Upper lobe of right lung (tissue), 1 donor: ENCODE measurements at regions not wholly inside any gene's neighbourhood (a gene's known extent, or its start where the extent isn't known, plus 50 kb on each side); places are given as distances from the start of the nearest gene placed in this dataset.

ENCODE experiments used
- ATAC-seq: fragments of 200-7000 bp; cut with Tn5 transposase; one replicate; pipeline ENCODE4 v1.9.1; 2020; ENCODE audit warnings: mild to moderate bottlenecking, moderate library complexity
- DNase-seq: peaks from one replicate; pipeline ENCODE4 v3.0.0-alpha.2; 2020
- H3K27ac ChIP-seq: fragments of 200-600 bp; one replicate; pipeline ENCODE4 v1.8.0; 2022
- H3K27me3 ChIP-seq: fragments of 200-600 bp; one replicate; pipeline ENCODE4 v1.8.0; 2022; ENCODE audit warnings: mild to moderate bottlenecking
- H3K36me3 ChIP-seq: fragments of 200-600 bp; one replicate; pipeline ENCODE4 v1.8.0; 2022
- H3K4me1 ChIP-seq: fragments of 200-600 bp; one replicate; pipeline ENCODE4 v1.8.0; 2022
- H3K4me3 ChIP-seq: fragments of 200-600 bp; one replicate; pipeline ENCODE4 v1.8.0; 2022; ENCODE audit warnings: mild to moderate bottlenecking
- H3K9me3 ChIP-seq: fragments of 200-600 bp; one replicate; pipeline ENCODE4 v1.8.0; 2022
- intact Hi-C: fragments of 100-400 bp; cut with DNase I; formaldehyde crosslinking; loops from one replicate; pipeline ENCODE4 v1.11.0; 2022
- TF ChIP-seq, protein P1 (sequence below): fragments of 200-600 bp; IDR thresholded peaks from one replicate; pipeline ENCODE4 v1.8.0; 2022; ENCODE audit warnings: antibody characterized with exemption
- donor health status: DM: no; HTN: yes; CAD: no; lungs with severe emphysema.

DNA sequence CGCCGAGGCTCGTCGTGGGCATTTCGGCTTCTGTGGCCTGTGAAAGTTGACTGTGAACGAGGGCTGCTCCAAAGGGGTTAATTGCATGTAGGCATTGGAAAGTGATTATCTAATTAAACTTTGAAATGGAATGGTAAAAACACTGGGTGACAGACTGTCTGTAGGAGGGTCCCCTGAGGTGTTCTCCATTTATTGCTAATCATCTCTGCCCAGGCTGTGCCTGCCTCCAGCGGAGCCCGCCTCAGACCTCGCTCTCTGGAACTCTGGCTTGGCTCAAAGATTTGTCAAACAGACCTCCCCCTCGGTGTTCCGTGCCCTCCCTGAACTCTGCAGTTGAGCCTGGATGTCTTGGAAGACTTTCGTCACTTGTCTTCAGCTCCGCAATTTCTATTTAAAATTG lies 50.2 kb upstream of the VRK1 start:
- TF ChIP-seq, protein P1, sequence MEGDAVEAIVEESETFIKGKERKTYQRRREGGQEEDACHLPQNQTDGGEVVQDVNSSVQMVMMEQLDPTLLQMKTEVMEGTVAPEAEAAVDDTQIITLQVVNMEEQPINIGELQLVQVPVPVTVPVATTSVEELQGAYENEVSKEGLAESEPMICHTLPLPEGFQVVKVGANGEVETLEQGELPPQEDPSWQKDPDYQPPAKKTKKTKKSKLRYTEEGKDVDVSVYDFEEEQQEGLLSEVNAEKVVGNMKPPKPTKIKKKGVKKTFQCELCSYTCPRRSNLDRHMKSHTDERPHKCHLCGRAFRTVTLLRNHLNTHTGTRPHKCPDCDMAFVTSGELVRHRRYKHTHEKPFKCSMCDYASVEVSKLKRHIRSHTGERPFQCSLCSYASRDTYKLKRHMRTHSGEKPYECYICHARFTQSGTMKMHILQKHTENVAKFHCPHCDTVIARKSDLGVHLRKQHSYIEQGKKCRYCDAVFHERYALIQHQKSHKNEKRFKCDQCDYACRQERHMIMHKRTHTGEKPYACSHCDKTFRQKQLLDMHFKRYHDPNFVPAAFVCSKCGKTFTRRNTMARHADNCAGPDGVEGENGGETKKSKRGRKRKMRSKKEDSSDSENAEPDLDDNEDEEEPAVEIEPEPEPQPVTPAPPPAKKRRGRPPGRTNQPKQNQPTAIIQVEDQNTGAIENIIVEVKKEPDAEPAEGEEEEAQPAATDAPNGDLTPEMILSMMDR = no peak
- DNase-seq (no peak), ATAC-seq (no peak)
- intact Hi-C loops = no loop called here
- Histone ChIP-seq H3K27me3 (peaks cover 29% of the 10 kb centered on the region), H3K36me3 (no peaks in the 10 kb centered on the region), H3K4me1 (no peaks in the 10 kb centered on the region), H3K27ac (no peak overlapping the region), H3K9me3 (no peaks in the 10 kb centered on the region), H3K4me3 (no peak overlapping the region)
